HG03442 (cell line): ENCODE measurements at regions not wholly inside any gene's neighbourhood (a gene's known extent, or its start where the extent isn't known, plus 50 kb on each side); places are given as distances from the start of the nearest gene placed in this dataset.

ENCODE experiments used
- ATAC-seq: cut with Tn5 transposase; IDR thresholded peaks from one replicate; pipeline ENCODE4 v1.9.1; 2021; ENCODE audit warnings: mild to moderate bottlenecking, moderate library complexity; ENCODE audit not compliant: unreplicated experiment

GRCh38 chr5:2460098-2460497 is 291.4 kb downstream of the IRX2 start:
- ATAC-seq, result no peak

GRCh38 chr5:2459251-2459650 is 292.2 kb downstream of the IRX2 start:
- ATAC-seq, result no peak

GRCh38 chr5:2455878-2456277 is 295.6 kb downstream of the IRX2 start:
- no peak for ATAC-seq

GRCh38 chr5:2454876-2455275 is 296.6 kb downstream of the IRX2 start:
- ATAC-seq, result no peak

- no peak for ATAC-seq
Observed at GRCh38 chr5:2453781-2454180, 297.7 kb downstream of the IRX2 start.

- ATAC-seq, result no peak
Observed at GRCh38 chr5:2451100-2451499, 300.4 kb downstream of the IRX2 start.

GRCh38 chr5:2442496-2443354 is 308.8 kb downstream of the IRX2 start:
- no peak for ATAC-seq

- ATAC-seq, result no peak
Observed at GRCh38 chr5:2441495-2442180, 309.8 kb downstream of the IRX2 start.

- no peak for ATAC-seq
Observed at GRCh38 chr5:2439608-2440007, 311.9 kb downstream of the IRX2 start.

- no peak for ATAC-seq
Observed at GRCh38 chr5:2433086-2433485, 318.4 kb downstream of the IRX2 start.

GRCh38 chr5:2432076-2432920 is 319.2 kb downstream of the IRX2 start:
- ATAC-seq, result no peak

- no peak for ATAC-seq
Observed at GRCh38 chr5:2430606-2431005, 320.9 kb downstream of the IRX2 start.

GRCh38 chr5:2427983-2428382 is 323.5 kb downstream of the IRX2 start:
- ATAC-seq, result no peak

- no peak for ATAC-seq
Observed at GRCh38 chr5:2423634-2424033, 327.8 kb downstream of the IRX2 start.

GRCh38 chr5:2417301-2417700 is 334.2 kb downstream of the IRX2 start:
- ATAC-seq, result no peak

GRCh38 chr5:2415678-2416077 is 335.8 kb downstream of the IRX2 start:
- ATAC-seq, result no peak

- no peak for ATAC-seq
Observed at GRCh38 chr5:2410451-2410850, 341.0 kb downstream of the IRX2 start.

- no peak for ATAC-seq
Observed at GRCh38 chr5:2403296-2403695, 348.2 kb downstream of the IRX2 start.

GRCh38 chr5:2399804-2400203 is 351.7 kb downstream of the IRX2 start:
- ATAC-seq, result no peak

- no peak for ATAC-seq
Observed at GRCh38 chr5:2399096-2399495, 352.4 kb downstream of the IRX2 start.

GRCh38 chr5:2393556-2393955 is 357.9 kb downstream of the IRX2 start:
- no peak for ATAC-seq
